Upper lobe of right lung (tissue), 1 donor: ENCODE measurements at regions not wholly inside any gene's neighbourhood (a gene's known extent, or its start where the extent isn't known, plus 50 kb on each side); places are given as distances from the start of the nearest gene placed in this dataset.

Experiments
- ATAC-seq: fragments of 200-7000 bp; cut with Tn5 transposase; one replicate; pipeline ENCODE4 v1.9.1; 2020; ENCODE audit warnings: mild to moderate bottlenecking, moderate library complexity
- DNase-seq: peaks from one replicate; pipeline ENCODE4 v3.0.0-alpha.2; 2020
- H3K27ac ChIP-seq: fragments of 200-600 bp; one replicate; pipeline ENCODE4 v1.8.0; 2022
- H3K27me3 ChIP-seq: fragments of 200-600 bp; one replicate; pipeline ENCODE4 v1.8.0; 2022; ENCODE audit warnings: mild to moderate bottlenecking
- H3K36me3 ChIP-seq: fragments of 200-600 bp; one replicate; pipeline ENCODE4 v1.8.0; 2022
- H3K4me1 ChIP-seq: fragments of 200-600 bp; one replicate; pipeline ENCODE4 v1.8.0; 2022
- H3K4me3 ChIP-seq: fragments of 200-600 bp; one replicate; pipeline ENCODE4 v1.8.0; 2022; ENCODE audit warnings: mild to moderate bottlenecking
- H3K9me3 ChIP-seq: fragments of 200-600 bp; one replicate; pipeline ENCODE4 v1.8.0; 2022
- CTCF ChIP-seq: fragments of 200-600 bp; IDR thresholded peaks from one replicate; pipeline ENCODE4 v1.8.0; 2022; ENCODE audit warnings: antibody characterized with exemption
- intact Hi-C: fragments of 100-400 bp; cut with DNase I; formaldehyde crosslinking; loops from one replicate; pipeline ENCODE4 v1.11.0; 2022
- donor health status: DM: no; HTN: yes; CAD: no; lungs with severe emphysema.

GRCh38 chr13:27014406-27015359 lies 156.9 kb downstream of the USP12 start:
- Histone ChIP-seq H3K27me3 (no peaks in the 10 kb centered on the region), H3K4me1 (no peaks in the 10 kb centered on the region), H3K9me3 (no peaks in the 10 kb centered on the region), H3K4me3 (no peak overlapping the region), H3K36me3 (no peaks in the 10 kb centered on the region), H3K27ac (no peak overlapping the region)
- intact Hi-C loops: no loop called here
- ATAC-seq (peak; percentile 22), DNase-seq (no peak)
- no peak for TF ChIP-seq CTCF

- no peak overlapping the region for H3K4me3 ChIP-seq
- no peaks in the 10 kb centered on the region for H3K27me3 ChIP-seq
- H3K27ac ChIP-seq: no peak overlapping the region
- no peaks in the 10 kb centered on the region for H3K4me1 ChIP-seq
- intact Hi-C loops: no loop called here
- no peaks in the 10 kb centered on the region for H3K36me3 ChIP-seq
- no peak for DNase-seq
- TF ChIP-seq CTCF: no peak
- H3K9me3 ChIP-seq: no peaks in the 10 kb centered on the region
- ATAC-seq: peak; percentile 21
Measured at GRCh38 chr13:27012482-27013197, 159.0 kb downstream of the USP12 start.

GRCh38 chr13:27011661-27012060 lies 159.9 kb downstream of the USP12 start:
- H3K4me1 ChIP-seq: peaks cover 7% of the 10 kb centered on the region
- H3K27ac ChIP-seq: no peak overlapping the region
- no peak overlapping the region for H3K4me3 ChIP-seq
- no peaks in the 10 kb centered on the region for H3K9me3 ChIP-seq
- no peak for DNase-seq
- no peak for TF ChIP-seq CTCF
- H3K36me3 ChIP-seq: no peaks in the 10 kb centered on the region
- H3K27me3 ChIP-seq: no peaks in the 10 kb centered on the region
- no peak for ATAC-seq
- intact Hi-C loops: no loop called here

GRCh38 chr13:27008733-27009132 lies 162.9 kb downstream of the USP12 start:
- TF ChIP-seq CTCF: no peak
- no peaks in the 10 kb centered on the region for H3K9me3 ChIP-seq
- peaks cover 21% of the 10 kb centered on the region for H3K4me1 ChIP-seq
- H3K36me3 ChIP-seq: no peaks in the 10 kb centered on the region
- H3K27me3 ChIP-seq: no peaks in the 10 kb centered on the region
- intact Hi-C loops: no loop called here
- ATAC-seq: no peak
- H3K4me3 ChIP-seq: no peak overlapping the region
- no peak for DNase-seq
- no peak overlapping the region for H3K27ac ChIP-seq

- Histone ChIP-seq H3K27me3 (no peaks in the 10 kb centered on the region), H3K4me1 (peaks cover 21% of the 10 kb centered on the region), H3K4me3 (peak overlapping the region; percentile 52), H3K27ac (no peak overlapping the region), H3K36me3 (no peaks in the 10 kb centered on the region), H3K9me3 (no peaks in the 10 kb centered on the region)
- ATAC-seq: no peak
- TF ChIP-seq CTCF: no peak
- DNase-seq: no peak
- intact Hi-C loops: no loop called here
Measured at GRCh38 chr13:27007166-27007565, 164.4 kb downstream of the USP12 start.
